K562 (cell line): ENCODE measurements at regions not wholly inside any gene's neighbourhood (a gene's known extent, or its start where the extent isn't known, plus 50 kb on each side); places are given as distances from the start of the nearest gene placed in this dataset.

ENCODE experiments used
- AFF4 ChIP-seq: sonication (generic); formaldehyde crosslinking; IDR thresholded peaks from 2 replicates; pipeline ENCODE4 v1.8.0; 2023; ENCODE audit warnings: mild to moderate bottlenecking, missing genetic modification reagents
- E2F1 ChIP-seq: sonication (generic); formaldehyde crosslinking; IDR thresholded peaks from 2 replicates; pipeline ENCODE4 v1.8.1; 2023; ENCODE audit warnings: mild to moderate bottlenecking, missing genetic modification reagents, moderate library complexity
- E2F8 ChIP-seq: fragments of 450-650 bp; IDR thresholded peaks from 2 replicates; pipeline ENCODE4 v1.7.1; 2018; ENCODE audit warnings: mild to moderate bottlenecking, low read depth; ENCODE audit not compliant: partially characterized antibody
- KDM2B ChIP-seq: fragments of 250-450 bp; sonication (Bioruptor Pico); IDR thresholded peaks from 2 replicates; pipeline ENCODE4 v1.8.0; 2021; ENCODE audit warnings: mild to moderate bottlenecking, moderate library complexity
- NFATC3 ChIP-seq: fragments of 450-650 bp; IDR thresholded peaks from 2 replicates; pipeline ENCODE4 v1.6.1; 2017; ENCODE audit warnings: mild to moderate bottlenecking
- PHF8 ChIP-seq: fragments of 200-600 bp; sonication (generic); IDR thresholded peaks from 2 replicates; pipeline ENCODE4 v1.6.1; 2012; ENCODE audit warnings: mixed run types, mild to moderate bottlenecking, inconsistent platforms, low read length, moderate library complexity, borderline replicate concordance
- SMARCC2 ChIP-seq: fragments of 450-650 bp; IDR thresholded peaks from 2 replicates; pipeline ENCODE4 v1.6.1; 2017; ENCODE audit warnings: antibody characterized with exemption, moderate library complexity, mild to moderate bottlenecking, low read depth
- SRSF3 ChIP-seq: fragments of 200-400 bp; formaldehyde crosslinking; IDR thresholded peaks from 2 replicates; pipeline ENCODE4 v1.6.1; 2016; ENCODE audit warnings: mild to moderate bottlenecking, low read length, moderate library complexity; ENCODE audit not compliant: insufficient read depth

- TF ChIP-seq AFF4 (no peak), E2F8 (no peak), E2F1 (CRISPR knock-in tag) (no peak), SRSF3 (no peak), KDM2B (no peak), NFATC3 (no peak), SMARCC2 (no peak), PHF8 (no peak)
Measured at GRCh38 chr6:112437058-112437457, 89.9 kb downstream of the RFPL4B start (continued).
